BLaER1 (cell line): ENCODE measurements at regions not wholly inside any gene's neighbourhood (a gene's known extent, or its start where the extent isn't known, plus 50 kb on each side); places are given as distances from the start of the nearest gene placed in this dataset.

Experiments used
- H3K27ac ChIP-seq: shearing (Covaris generic); formaldehyde crosslinking; 2 replicates; pipeline ENCODE4 v1.8.1; 2022
- H3K27me3 ChIP-seq: shearing (Covaris generic); formaldehyde crosslinking; 2 replicates; pipeline ENCODE4 v1.8.1; 2022
- H3K36me3 ChIP-seq: shearing (Covaris generic); formaldehyde crosslinking; 2 replicates; pipeline ENCODE4 v1.8.1; 2022
- H3K4me1 ChIP-seq: shearing (Covaris generic); formaldehyde crosslinking; 2 replicates; pipeline ENCODE4 v1.8.1; 2022
- H3K4me2 ChIP-seq: shearing (Covaris generic); formaldehyde crosslinking; 2 replicates; pipeline ENCODE4 v1.8.1; 2022
- H3K4me3 ChIP-seq: shearing (Covaris generic); formaldehyde crosslinking; 2 replicates; pipeline ENCODE4 v1.8.1; 2022
- H3K9ac ChIP-seq: shearing (Covaris generic); formaldehyde crosslinking; 2 replicates; pipeline ENCODE4 v1.8.1; 2022
- H3K9me3 ChIP-seq: shearing (Covaris generic); formaldehyde crosslinking; 2 replicates; pipeline ENCODE4 v1.8.1; 2022
- H4K20me1 ChIP-seq: shearing (Covaris generic); formaldehyde crosslinking; 2 replicates; pipeline ENCODE4 v1.8.1; 2022
- Cebpa-rat ChIP-seq: shearing (Covaris generic); IDR thresholded peaks from 2 replicates; pipeline ENCODE4 v1.8.1; 2022

DNA sequence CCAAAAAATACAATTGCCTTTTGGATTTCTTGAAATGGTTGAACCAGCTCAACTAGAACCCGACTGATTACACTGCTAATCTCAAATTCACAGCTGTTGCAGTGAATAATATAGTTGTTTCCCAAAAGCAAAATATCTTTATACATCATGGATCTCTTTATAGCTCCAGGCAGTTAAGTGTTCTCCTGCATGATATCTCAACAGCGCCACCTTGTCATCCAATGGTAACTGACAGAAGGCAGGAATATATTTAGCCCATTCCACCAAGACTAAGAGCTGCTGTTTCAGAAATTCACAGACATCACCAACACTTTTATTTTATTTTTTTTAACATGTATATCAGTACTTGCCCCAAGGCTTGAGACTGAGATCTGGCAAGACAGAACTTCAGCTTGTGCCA, 1141.0 kb upstream of the PRR20A start:
- Histone ChIP-seq H3K4me2 (no peak overlapping the region), H3K9me3 (0 out of 2 replicates have a peak, but pooled peaks cover 3% of the 10 kb centered on the region), H3K36me3 (no peaks in the 10 kb centered on the region), H3K27ac (no peak overlapping the region), H3K9ac (no peak overlapping the region), H3K4me3 (no peak overlapping the region), H3K27me3 (no peaks in the 10 kb centered on the region), H4K20me1 (no peaks in the 10 kb centered on the region), H3K4me1 (no peaks in the 10 kb centered on the region)
- TF ChIP-seq Cebpa-rat: no peak

DNA sequence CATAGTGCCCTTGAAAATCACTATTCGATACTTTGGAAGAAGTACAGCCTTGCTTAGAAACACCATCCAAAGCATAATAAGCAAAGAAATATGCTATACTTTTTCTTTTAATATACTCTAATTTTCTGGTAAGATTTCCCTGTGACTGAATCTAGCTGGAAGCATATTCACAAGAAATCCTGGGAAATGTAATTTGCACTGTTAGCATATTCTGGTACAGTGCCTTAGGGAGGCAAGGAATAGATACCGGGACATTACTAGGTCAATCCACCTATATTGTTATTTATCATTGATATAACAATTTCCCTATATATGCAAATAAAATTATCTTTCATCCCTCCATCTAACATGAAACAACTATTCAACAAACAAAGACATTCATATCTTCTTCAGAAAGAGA, 1131.3 kb upstream of the PRR20A start:
- H4K20me1 ChIP-seq: no peaks in the 10 kb centered on the region
- no peaks in the 10 kb centered on the region for H3K36me3 ChIP-seq
- H3K27me3 ChIP-seq: no peaks in the 10 kb centered on the region

DNA sequence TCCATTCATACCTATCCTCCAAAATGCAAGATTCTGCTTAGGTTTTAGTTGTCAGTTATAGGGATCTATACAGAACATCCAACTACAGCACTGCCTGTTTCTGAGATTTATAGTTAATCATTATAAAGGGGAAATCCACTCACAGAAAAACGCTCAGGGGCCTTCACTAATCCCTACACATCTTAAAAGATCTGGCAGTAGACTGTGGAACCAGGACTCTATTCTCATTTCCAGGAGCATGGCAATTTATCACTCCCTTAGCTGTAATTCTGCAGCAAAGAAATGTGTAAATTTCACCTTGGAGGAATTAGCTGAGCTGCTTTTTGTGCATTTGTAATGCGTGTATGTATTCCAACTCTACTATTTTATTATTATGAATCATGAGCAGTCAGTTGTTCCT, 1128.1 kb upstream of the PRR20A start:
- H3K4me2 ChIP-seq: no peak overlapping the region
- no peaks in the 10 kb centered on the region for H3K27me3 ChIP-seq
- H3K9ac ChIP-seq: no peak overlapping the region
- no peak for TF ChIP-seq Cebpa-rat
- no peaks in the 10 kb centered on the region for H3K9me3 ChIP-seq
- no peaks in the 10 kb centered on the region for H3K4me1 ChIP-seq
- no peak overlapping the region for H3K27ac ChIP-seq
- H3K4me3 ChIP-seq: no peak overlapping the region
- no peaks in the 10 kb centered on the region for H3K36me3 ChIP-seq
- H4K20me1 ChIP-seq: no peaks in the 10 kb centered on the region

More for the DNA sequence above, 1131.3 kb upstream of the PRR20A start:
- no peak overlapping the region for H3K27ac ChIP-seq
- no peak overlapping the region for H3K4me2 ChIP-seq
- H3K9me3 ChIP-seq: no peaks in the 10 kb centered on the region
- no peak overlapping the region for H3K4me3 ChIP-seq
- no peak overlapping the region for H3K9ac ChIP-seq
- H3K4me1 ChIP-seq: no peaks in the 10 kb centered on the region
- TF ChIP-seq Cebpa-rat: no peak

DNA sequence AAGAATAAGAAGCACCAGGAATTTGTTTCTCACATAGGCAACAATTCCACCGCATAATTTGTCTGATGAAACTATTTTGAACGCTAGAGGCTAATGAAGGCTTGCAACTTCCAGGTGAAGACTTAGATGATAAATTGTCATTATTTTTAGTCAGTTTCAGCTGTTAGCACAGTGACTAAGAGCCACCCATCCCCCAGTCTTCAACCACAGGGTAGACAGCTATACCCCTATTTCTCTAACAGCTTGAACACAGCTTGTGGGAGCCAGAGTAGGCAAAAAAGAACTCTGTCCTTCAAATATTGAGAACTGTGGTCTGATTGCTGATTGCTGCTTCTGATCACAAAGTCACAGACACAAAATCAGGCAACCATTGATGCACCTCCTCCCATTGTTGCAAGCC, 1124.8 kb upstream of the PRR20A start:
- H4K20me1 ChIP-seq: no peaks in the 10 kb centered on the region
- H3K4me2 ChIP-seq: no peak overlapping the region

DNA sequence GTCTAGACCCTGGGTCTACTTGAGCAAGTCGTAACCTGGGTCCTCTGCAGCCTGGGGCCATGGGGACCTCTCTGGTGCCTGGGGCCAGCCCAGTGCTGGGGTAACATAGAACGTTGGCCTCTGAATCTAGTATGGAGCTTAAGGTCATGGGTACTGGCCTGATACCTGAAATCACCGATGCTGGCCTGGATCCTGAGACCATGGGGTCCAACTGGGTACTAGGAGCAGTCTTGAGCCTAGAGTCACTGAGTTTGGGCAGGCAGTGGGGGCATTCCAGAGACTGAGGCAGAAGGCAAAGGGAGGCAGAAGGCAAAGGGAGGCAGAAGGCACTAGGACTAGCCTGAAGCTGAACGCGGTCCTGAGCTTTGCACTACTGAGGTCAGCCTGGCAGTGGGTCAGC, 1121.1 kb upstream of the PRR20A start:
- H3K36me3 ChIP-seq: no peaks in the 10 kb centered on the region
- H3K9ac ChIP-seq: no peak overlapping the region
- no peak for TF ChIP-seq Cebpa-rat
- H3K4me1 ChIP-seq: peaks cover 9% of the 10 kb centered on the region; the same call in 1 of the 2 replicates
- H3K27ac ChIP-seq: no peak overlapping the region
- H3K4me2 ChIP-seq: no peak overlapping the region
- no peaks in the 10 kb centered on the region for H4K20me1 ChIP-seq
- H3K4me3 ChIP-seq: no peak overlapping the region
- 0 out of 2 replicates have a peak, but pooled peaks cover 10% of the 10 kb centered on the region for H3K9me3 ChIP-seq
- H3K27me3 ChIP-seq: no peaks in the 10 kb centered on the region

More for the DNA sequence above, 1124.8 kb upstream of the PRR20A start:
- Histone ChIP-seq H3K27me3 (no peaks in the 10 kb centered on the region), H3K4me3 (no peak overlapping the region), H3K9me3 (0 out of 2 replicates have a peak, but pooled peaks cover 10% of the 10 kb centered on the region), H3K4me1 (peaks cover 9% of the 10 kb centered on the region; the same call in 1 of the 2 replicates), H3K27ac (no peak overlapping the region), H3K36me3 (no peaks in the 10 kb centered on the region), H3K9ac (no peak overlapping the region)
- TF ChIP-seq Cebpa-rat: no peak

DNA sequence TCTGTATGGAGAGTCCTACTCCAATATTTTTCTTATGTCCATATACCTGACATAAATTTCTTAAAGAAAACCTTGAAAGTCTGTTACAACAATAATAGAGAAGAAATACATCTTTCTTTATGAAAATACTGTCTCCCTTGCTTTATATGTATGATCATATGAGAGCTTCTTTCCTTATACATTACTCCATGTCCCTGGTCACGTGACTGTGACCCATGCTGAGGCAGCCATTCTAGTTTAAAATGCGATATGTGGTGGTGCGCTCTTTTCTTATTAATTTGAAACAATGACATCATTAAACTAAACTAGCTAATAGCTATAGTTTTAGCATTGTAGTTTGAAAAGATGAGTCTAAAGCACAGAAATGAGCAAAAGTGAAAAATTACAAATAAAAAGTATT, 1120.3 kb upstream of the PRR20A start:
- Histone ChIP-seq H3K4me1 (peaks cover 9% of the 10 kb centered on the region; the same call in 1 of the 2 replicates), H3K4me2 (no peak overlapping the region), H3K9me3 (0 out of 2 replicates have a peak, but pooled peaks cover 10% of the 10 kb centered on the region), H3K9ac (no peak overlapping the region), H3K36me3 (no peaks in the 10 kb centered on the region), H3K4me3 (no peak overlapping the region), H3K27me3 (no peaks in the 10 kb centered on the region), H3K27ac (no peak overlapping the region), H4K20me1 (no peaks in the 10 kb centered on the region)
- TF ChIP-seq Cebpa-rat: no peak

DNA sequence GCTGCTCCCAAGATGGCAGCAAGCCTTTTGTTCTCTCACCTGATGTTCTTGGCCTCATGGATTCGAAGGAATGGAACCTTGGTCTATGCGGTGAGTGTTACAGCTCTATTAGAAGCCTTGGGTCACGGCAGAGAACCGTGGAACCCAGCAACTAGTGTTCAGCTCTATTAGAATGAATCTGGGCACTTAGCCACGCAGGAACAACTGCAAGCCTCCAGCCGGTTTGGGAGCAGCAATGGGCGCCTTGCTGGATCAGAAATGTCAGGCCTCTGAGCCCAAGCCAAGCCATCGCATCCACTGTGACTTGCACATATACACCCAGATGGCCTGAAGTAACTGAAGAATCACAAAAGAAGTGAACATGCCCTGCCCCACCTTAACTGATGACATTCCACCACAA, 1100.7 kb upstream of the PRR20A start:
- no peak for TF ChIP-seq Cebpa-rat
- Histone ChIP-seq H3K9ac (no peak overlapping the region), H3K4me2 (no peak overlapping the region), H3K36me3 (no peaks in the 10 kb centered on the region), H4K20me1 (no peaks in the 10 kb centered on the region), H3K9me3 (no peaks in the 10 kb centered on the region), H3K4me1 (no peaks in the 10 kb centered on the region), H3K4me3 (no peak overlapping the region), H3K27me3 (no peaks in the 10 kb centered on the region), H3K27ac (no peak overlapping the region)

DNA sequence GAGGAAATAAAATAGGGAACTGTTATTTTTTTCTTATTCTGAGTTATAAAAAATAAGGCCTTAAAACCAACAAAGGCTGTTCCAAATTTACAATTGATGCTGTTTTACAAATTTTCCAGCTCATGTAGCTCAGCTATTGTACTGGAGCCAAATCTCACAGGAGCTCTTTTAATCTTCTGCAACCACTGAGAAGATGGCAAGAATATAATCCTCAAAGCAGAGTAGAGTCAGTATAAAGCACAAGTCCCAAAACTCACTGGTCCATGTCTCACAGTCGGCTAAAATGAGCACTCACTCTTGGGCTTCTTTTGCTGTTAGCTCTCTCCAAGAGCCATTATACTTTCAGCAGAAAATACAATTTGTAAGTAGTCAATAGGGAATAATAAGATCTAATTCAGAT, 1074.4 kb upstream of the PRR20A start:
- no peak overlapping the region for H3K4me3 ChIP-seq
- no peak for TF ChIP-seq Cebpa-rat
- H3K4me1 ChIP-seq: no peaks in the 10 kb centered on the region
- H3K27ac ChIP-seq: no peak overlapping the region
- H3K9ac ChIP-seq: no peak overlapping the region
- no peaks in the 10 kb centered on the region for H4K20me1 ChIP-seq
- H3K27me3 ChIP-seq: no peaks in the 10 kb centered on the region
- no peaks in the 10 kb centered on the region for H3K36me3 ChIP-seq
- H3K9me3 ChIP-seq: no peaks in the 10 kb centered on the region
- no peak overlapping the region for H3K4me2 ChIP-seq

DNA sequence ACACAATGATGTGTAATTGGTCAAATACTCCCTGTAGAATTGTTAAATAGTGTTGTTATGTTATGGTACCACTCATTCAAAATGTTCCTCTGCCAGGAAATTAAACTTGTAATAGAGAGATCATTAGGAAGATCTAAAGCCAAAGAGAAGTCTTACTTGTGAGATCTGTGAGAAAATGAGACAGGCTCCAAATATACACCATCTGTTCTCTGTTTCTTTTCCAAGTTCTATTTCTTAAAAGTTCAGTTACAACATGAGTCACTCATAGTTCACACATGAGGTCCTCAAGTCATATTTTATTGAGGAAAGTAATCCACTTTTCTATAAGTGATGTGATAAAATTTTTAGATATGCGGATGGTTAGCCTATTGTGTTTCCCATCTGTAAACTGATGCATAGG, 1038.1 kb upstream of the PRR20A start:
- Histone ChIP-seq H3K27ac (no peak overlapping the region), H3K9ac (no peak overlapping the region), H3K36me3 (no peaks in the 10 kb centered on the region), H3K4me1 (no peaks in the 10 kb centered on the region), H4K20me1 (no peaks in the 10 kb centered on the region), H3K27me3 (no peaks in the 10 kb centered on the region), H3K4me2 (no peak overlapping the region), H3K4me3 (no peak overlapping the region), H3K9me3 (no peaks in the 10 kb centered on the region)
- TF ChIP-seq Cebpa-rat: no peak

DNA sequence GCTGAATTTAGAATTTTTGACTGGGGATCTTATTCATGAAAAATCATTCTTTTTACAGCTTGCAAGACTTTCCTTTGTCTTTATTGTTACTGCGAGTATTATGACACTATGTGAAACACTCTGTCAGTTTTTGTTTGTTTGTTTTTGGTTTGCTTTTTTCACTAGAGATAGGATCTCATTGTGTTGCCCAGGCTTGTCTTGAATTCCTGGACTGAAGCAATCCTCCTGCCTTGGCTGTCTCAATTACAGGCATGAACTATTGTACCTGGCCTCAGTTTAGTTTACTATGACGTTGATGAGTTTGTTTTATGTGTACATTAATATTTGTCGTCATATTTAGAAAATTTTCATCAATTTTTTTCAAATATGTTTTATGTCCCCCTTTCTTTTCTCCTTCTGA, 1030.0 kb upstream of the PRR20A start:
- Histone ChIP-seq H3K4me3 (no peak overlapping the region), H3K27me3 (no peaks in the 10 kb centered on the region), H3K9ac (no peak overlapping the region), H3K9me3 (no peaks in the 10 kb centered on the region), H3K36me3 (no peaks in the 10 kb centered on the region), H3K4me1 (no peaks in the 10 kb centered on the region), H4K20me1 (no peaks in the 10 kb centered on the region), H3K27ac (no peak overlapping the region), H3K4me2 (no peak overlapping the region)
- TF ChIP-seq Cebpa-rat: no peak

DNA sequence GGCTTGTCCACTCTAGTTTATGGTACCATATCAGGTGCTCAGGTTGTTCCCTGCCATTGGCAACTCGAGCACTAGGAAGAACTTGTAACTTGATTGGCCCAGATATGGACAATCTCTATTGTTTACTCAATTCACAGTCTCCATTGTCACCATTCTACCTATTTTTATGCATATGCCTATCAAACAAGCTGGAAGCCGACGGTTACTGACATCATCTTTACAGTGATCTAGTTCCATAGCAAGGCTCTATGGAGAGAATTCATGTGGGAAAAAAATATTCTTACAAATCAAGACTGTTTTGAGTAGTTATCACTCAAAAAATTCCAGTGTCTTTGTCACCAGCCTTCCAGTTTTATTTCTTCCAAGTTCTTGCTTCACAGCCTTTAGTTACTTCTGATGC, 1006.2 kb upstream of the PRR20A start:
- Histone ChIP-seq H4K20me1 (no peaks in the 10 kb centered on the region), H3K27me3 (no peaks in the 10 kb centered on the region), H3K4me3 (no peak overlapping the region), H3K27ac (no peak overlapping the region), H3K36me3 (no peaks in the 10 kb centered on the region), H3K9ac (no peak overlapping the region), H3K9me3 (no peaks in the 10 kb centered on the region), H3K4me1 (no peaks in the 10 kb centered on the region), H3K4me2 (no peak overlapping the region)
- TF ChIP-seq Cebpa-rat: no peak
